GM23338 (cell line): ENCODE measurements at regions not wholly inside any gene's neighbourhood (a gene's known extent, or its start where the extent isn't known, plus 50 kb on each side); places are given as distances from the start of the nearest gene placed in this dataset.
A peak's percentile ranks its signal among the peaks of the same experiment; 100 is the strongest.

Source experiments
- ATAC-seq: fragments of 200-7000 bp; cut with Tn5 transposase; 3 replicates; pipeline ENCODE4 v1.9.1; 2020
- DNase-seq: peaks from one replicate; pipeline ENCODE4 v3.0.0-alpha.2; 2015; ENCODE audit warnings: low spot score
- H2AFZ ChIP-seq: fragments of 200-600 bp; sonication (generic); 2 replicates; pipeline ENCODE4 v1.8.0; 2016; ENCODE audit warnings: antibody characterized with exemption, mild to moderate bottlenecking, moderate library complexity
- H3F3A ChIP-seq: fragments of 200-600 bp; sonication (generic); replicated peaks from 2 replicates; pipeline ENCODE4 v1.8.0; 2017; ENCODE audit warnings: antibody characterized with exemption, mixed run types, low read depth
- H3K27ac ChIP-seq: fragments of 200-600 bp; sonication (generic); 2 replicates; pipeline ENCODE4 v1.6.1; 2016; ENCODE audit warnings: low read depth
- H3K27me3 ChIP-seq: fragments of 200-600 bp; sonication (generic); 2 replicates; pipeline ENCODE4 v1.8.0; 2016; ENCODE audit warnings: mild to moderate bottlenecking, mixed run types, moderate library complexity; ENCODE audit not compliant: insufficient read depth
- H3K36me3 ChIP-seq: fragments of 200-600 bp; sonication (generic); 2 replicates; pipeline ENCODE4 v1.8.0; 2016; ENCODE audit warnings: mild to moderate bottlenecking; ENCODE audit not compliant: insufficient read depth
- H3K4me1 ChIP-seq: fragments of 200-600 bp; sonication (generic); 2 replicates; pipeline ENCODE4 v1.8.0; 2016; ENCODE audit warnings: mild to moderate bottlenecking, moderate library complexity; ENCODE audit not compliant: insufficient read depth
- H3K4me2 ChIP-seq: fragments of 200-600 bp; sonication (generic); 2 replicates; pipeline ENCODE4 v1.7.1; 2017; ENCODE audit warnings: mixed run types
- H3K4me3 ChIP-seq: fragments of 200-600 bp; sonication (generic); 2 replicates; pipeline ENCODE4 v1.6.1; 2016; ENCODE audit warnings: mixed run types
- H3K79me2 ChIP-seq: fragments of 200-600 bp; sonication (generic); replicated peaks from 2 replicates; pipeline ENCODE4 v1.8.0; 2017; ENCODE audit warnings: mild to moderate bottlenecking; ENCODE audit not compliant: insufficient read depth
- H3K9me2 ChIP-seq: fragments of 200-600 bp; sonication (generic); 2 replicates; pipeline ENCODE4 v1.8.0; 2017; ENCODE audit not compliant: insufficient read depth
- H4K20me1 ChIP-seq: fragments of 200-600 bp; sonication (generic); replicated peaks from 2 replicates; pipeline ENCODE4 v1.8.0; 2017; ENCODE audit warnings: mild to moderate bottlenecking; ENCODE audit not compliant: insufficient read depth
- H3K27ac Mint-ChIP-seq: 2 replicates; pipeline ENCODE4 v1.8.0; 2020; ENCODE audit warnings: inconsistent platforms, mild to moderate bottlenecking, moderate library complexity, mixed read lengths
- H3K27me3 Mint-ChIP-seq: 3 replicates; pipeline ENCODE4 v1.8.0; 2022; ENCODE audit warnings: low read depth, mild to moderate bottlenecking, moderate library complexity, mixed read lengths, inconsistent platforms; ENCODE audit not compliant: insufficient read depth, poor library complexity
- H3K36me3 Mint-ChIP-seq: 3 replicates; pipeline ENCODE4 v1.8.0; 2021; ENCODE audit warnings: low read depth, mild to moderate bottlenecking, inconsistent platforms, moderate library complexity, mixed read lengths
- H3K4me1 Mint-ChIP-seq: 3 replicates; pipeline ENCODE4 v1.8.0; 2020; ENCODE audit warnings: mild to moderate bottlenecking, inconsistent platforms, mixed read lengths
- H3K4me3 Mint-ChIP-seq: 3 replicates; pipeline ENCODE4 v1.8.0; 2021; ENCODE audit warnings: moderate library complexity, mild to moderate bottlenecking, inconsistent platforms, mixed read lengths
- H3K9me3 Mint-ChIP-seq: 3 replicates; pipeline ENCODE4 v1.8.0; 2020; ENCODE audit warnings: moderate library complexity, mild to moderate bottlenecking, inconsistent platforms, mixed read lengths
- CREB1 ChIP-seq: fragments of 250-450 bp; sonication (Bioruptor Pico); IDR thresholded peaks from 2 replicates; pipeline ENCODE4 v1.5.0; 2020; ENCODE audit warnings: low read depth, mild to moderate bottlenecking, moderate library complexity
- EZH2 ChIP-seq: fragments of 200-600 bp; sonication (generic); IDR thresholded peaks from one replicate; pipeline ENCODE4 v1.8.0; 2017; ENCODE audit warnings: antibody characterized with exemption, mild to moderate bottlenecking, low read depth; ENCODE audit not compliant: unreplicated experiment
- EZH2phosphoT487 ChIP-seq: fragments of 200-600 bp; sonication (generic); IDR thresholded peaks from one replicate; pipeline ENCODE4 v1.8.1; 2018; ENCODE audit warnings: antibody characterized with exemption; ENCODE audit not compliant: unreplicated experiment
- JUNB ChIP-seq: IDR thresholded peaks from one replicate; pipeline ENCODE4 v1.6.1; 2016; ENCODE audit warnings: antibody characterized with exemption; ENCODE audit not compliant: unreplicated experiment
- NANOG ChIP-seq: IDR thresholded peaks from 2 replicates; pipeline ENCODE4 v1.6.1; 2016; ENCODE audit warnings: antibody characterized with exemption, borderline replicate concordance
- POLR2AphosphoS5 ChIP-seq: IDR thresholded peaks from 2 replicates; pipeline ENCODE4 v1.6.1; 2016; ENCODE audit warnings: antibody characterized with exemption, low read depth
- STAT1 ChIP-seq: IDR thresholded peaks from one replicate; pipeline ENCODE4 v1.6.1; 2016; ENCODE audit warnings: antibody characterized with exemption; ENCODE audit not compliant: unreplicated experiment
- ZNF114 ChIP-seq: fragments of 250-450 bp; sonication (Bioruptor Pico); IDR thresholded peaks from 2 replicates; pipeline ENCODE4 v1.5.0; 2020; ENCODE audit warnings: mild to moderate bottlenecking, moderate library complexity
- ZNF331 ChIP-seq: fragments of 250-450 bp; sonication (Bioruptor Pico); IDR thresholded peaks from 2 replicates; pipeline ENCODE4 v1.5.0; 2020; ENCODE audit warnings: low read depth, mild to moderate bottlenecking, moderate library complexity
- ZNF462 ChIP-seq: fragments of 250-450 bp; sonication (Bioruptor Pico); IDR thresholded peaks from 2 replicates; pipeline ENCODE4 v1.5.0; 2020; ENCODE audit warnings: mild to moderate bottlenecking, moderate library complexity
- TF ChIP-seq, protein P1 (sequence below): IDR thresholded peaks from 2 replicates; pipeline ENCODE4 v1.6.1; 2016; ENCODE audit warnings: antibody characterized with exemption
- TF ChIP-seq, protein P2 (sequence below): IDR thresholded peaks from one replicate; pipeline ENCODE4 v1.6.1; 2018; ENCODE audit warnings: antibody characterized with exemption; ENCODE audit not compliant: unreplicated experiment

DNA sequence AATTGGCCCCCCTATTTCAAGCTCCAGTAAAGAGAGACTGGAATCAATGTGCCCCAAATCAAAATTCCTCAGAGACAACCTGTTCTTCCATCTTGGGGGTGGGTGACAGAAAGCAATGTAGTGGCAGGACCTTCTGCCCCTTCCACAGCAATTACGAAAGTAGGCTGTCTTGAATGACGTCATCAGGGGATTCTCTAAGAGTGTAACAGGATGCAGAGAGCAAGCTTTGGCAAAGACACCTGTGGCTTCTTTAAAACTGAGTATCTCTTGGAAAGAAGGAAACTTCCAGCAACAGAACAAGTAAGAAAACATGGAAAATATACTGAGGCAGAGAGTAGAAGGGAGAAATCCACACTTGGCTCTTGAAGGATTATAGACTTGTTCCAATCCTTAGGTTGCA is 247.6 kb upstream of the PDE4D start:
- no peak overlapping the region; the same call in 1 of the 2 replicates for H2AFZ ChIP-seq
- H3K4me1 Mint-ChIP-seq, result no peaks in the 10 kb centered on the region

DNA sequence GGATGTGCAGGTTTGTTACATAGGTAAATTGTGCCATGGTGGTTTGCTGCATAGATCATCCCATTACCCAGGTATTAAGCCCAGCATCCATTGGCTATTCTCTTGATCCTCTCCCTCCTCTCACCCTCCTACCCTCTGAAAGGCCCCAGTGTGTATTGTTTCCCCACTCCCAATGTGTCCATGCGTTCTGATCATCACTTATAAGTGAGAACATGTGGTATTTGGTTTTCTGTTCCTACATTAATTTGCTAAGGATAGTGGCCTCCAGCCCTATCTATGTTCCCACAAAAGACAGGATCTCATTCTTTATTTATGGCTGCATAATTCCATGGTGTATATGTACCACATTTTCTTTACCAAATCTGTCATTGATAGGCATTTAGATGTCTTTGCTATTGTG is 243.3 kb upstream of the PDE4D start:
- H3K4me1 Mint-ChIP-seq, result no peaks in the 10 kb centered on the region
- no peaks in the 10 kb centered on the region for H3K9me3 Mint-ChIP-seq
- H3K36me3 ChIP-seq, result no peaks in the 10 kb centered on the region
- no peaks in the 10 kb centered on the region for H3K79me2 ChIP-seq
- H3K4me2 ChIP-seq, result no peak overlapping the region
- no peaks in the 10 kb centered on the region for H3K27me3 ChIP-seq
- H2AFZ ChIP-seq, result no peak overlapping the region
- no peak overlapping the region for H3K27ac ChIP-seq
- ATAC-seq (no peak), DNase-seq (no peak)
- H4K20me1 ChIP-seq, result no peaks in the 10 kb centered on the region
- H3K36me3 Mint-ChIP-seq, result no peaks in the 10 kb centered on the region
- H3F3A ChIP-seq, result no peaks in the 10 kb centered on the region
- H3K27me3 Mint-ChIP-seq, result no peaks in the 10 kb centered on the region
- H3K9me2 ChIP-seq, result no peaks in the 10 kb centered on the region; the same call in 1 of the 2 replicates
- no peaks in the 10 kb centered on the region for H3K4me1 ChIP-seq
- H3K4me3 Mint-ChIP-seq, result no peak overlapping the region
- H3K27ac Mint-ChIP-seq, result no peak overlapping the region
- no peak overlapping the region for H3K4me3 ChIP-seq
- TF ChIP-seq JUNB (no peak), ZNF114 (CRISPR knock-in tag) (no peak), ZNF462 (CRISPR knock-in tag) (no peak), NANOG (no peak), POLR2AphosphoS5 (no peak), EZH2 (no peak), CREB1 (CRISPR knock-in tag) (no peak), STAT1 (no peak), EZH2phosphoT487 (no peak), ZNF331 (CRISPR knock-in tag) (no peak)
- TF ChIP-seq, protein P1, sequence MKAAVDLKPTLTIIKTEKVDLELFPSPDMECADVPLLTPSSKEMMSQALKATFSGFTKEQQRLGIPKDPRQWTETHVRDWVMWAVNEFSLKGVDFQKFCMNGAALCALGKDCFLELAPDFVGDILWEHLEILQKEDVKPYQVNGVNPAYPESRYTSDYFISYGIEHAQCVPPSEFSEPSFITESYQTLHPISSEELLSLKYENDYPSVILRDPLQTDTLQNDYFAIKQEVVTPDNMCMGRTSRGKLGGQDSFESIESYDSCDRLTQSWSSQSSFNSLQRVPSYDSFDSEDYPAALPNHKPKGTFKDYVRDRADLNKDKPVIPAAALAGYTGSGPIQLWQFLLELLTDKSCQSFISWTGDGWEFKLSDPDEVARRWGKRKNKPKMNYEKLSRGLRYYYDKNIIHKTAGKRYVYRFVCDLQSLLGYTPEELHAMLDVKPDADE, result no peak
- TF ChIP-seq, protein P2, sequence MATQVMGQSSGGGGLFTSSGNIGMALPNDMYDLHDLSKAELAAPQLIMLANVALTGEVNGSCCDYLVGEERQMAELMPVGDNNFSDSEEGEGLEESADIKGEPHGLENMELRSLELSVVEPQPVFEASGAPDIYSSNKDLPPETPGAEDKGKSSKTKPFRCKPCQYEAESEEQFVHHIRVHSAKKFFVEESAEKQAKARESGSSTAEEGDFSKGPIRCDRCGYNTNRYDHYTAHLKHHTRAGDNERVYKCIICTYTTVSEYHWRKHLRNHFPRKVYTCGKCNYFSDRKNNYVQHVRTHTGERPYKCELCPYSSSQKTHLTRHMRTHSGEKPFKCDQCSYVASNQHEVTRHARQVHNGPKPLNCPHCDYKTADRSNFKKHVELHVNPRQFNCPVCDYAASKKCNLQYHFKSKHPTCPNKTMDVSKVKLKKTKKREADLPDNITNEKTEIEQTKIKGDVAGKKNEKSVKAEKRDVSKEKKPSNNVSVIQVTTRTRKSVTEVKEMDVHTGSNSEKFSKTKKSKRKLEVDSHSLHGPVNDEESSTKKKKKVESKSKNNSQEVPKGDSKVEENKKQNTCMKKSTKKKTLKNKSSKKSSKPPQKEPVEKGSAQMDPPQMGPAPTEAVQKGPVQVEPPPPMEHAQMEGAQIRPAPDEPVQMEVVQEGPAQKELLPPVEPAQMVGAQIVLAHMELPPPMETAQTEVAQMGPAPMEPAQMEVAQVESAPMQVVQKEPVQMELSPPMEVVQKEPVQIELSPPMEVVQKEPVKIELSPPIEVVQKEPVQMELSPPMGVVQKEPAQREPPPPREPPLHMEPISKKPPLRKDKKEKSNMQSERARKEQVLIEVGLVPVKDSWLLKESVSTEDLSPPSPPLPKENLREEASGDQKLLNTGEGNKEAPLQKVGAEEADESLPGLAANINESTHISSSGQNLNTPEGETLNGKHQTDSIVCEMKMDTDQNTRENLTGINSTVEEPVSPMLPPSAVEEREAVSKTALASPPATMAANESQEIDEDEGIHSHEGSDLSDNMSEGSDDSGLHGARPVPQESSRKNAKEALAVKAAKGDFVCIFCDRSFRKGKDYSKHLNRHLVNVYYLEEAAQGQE, result no peak

More for the DNA sequence above, 247.6 kb upstream of the PDE4D start:
- Histone ChIP-seq H3K4me1 (no peaks in the 10 kb centered on the region), H3K9me2 (no peaks in the 10 kb centered on the region), H3K27me3 (no peaks in the 10 kb centered on the region), H4K20me1 (no peaks in the 10 kb centered on the region), H3K4me3 (no peak overlapping the region), H3F3A (no peaks in the 10 kb centered on the region), H3K36me3 (no peaks in the 10 kb centered on the region), H3K4me2 (no peak overlapping the region), H3K79me2 (no peaks in the 10 kb centered on the region), H3K27ac (no peak overlapping the region)
- Mint-ChIP-seq H3K4me3 (no peak overlapping the region), H3K27ac (0 out of 2 replicates have a peak overlapping the region, but pooled peaks have one; percentile 8), H3K9me3 (no peaks in the 10 kb centered on the region), H3K27me3 (no peaks in the 10 kb centered on the region), H3K36me3 (no peaks in the 10 kb centered on the region)
- DNase-seq (peak; percentile 28), ATAC-seq (no peak)
- no peak for TF ChIP-seq POLR2AphosphoS5
- TF ChIP-seq CREB1 (CRISPR knock-in tag), result 0 out of 2 replicates have a peak, but pooled peaks have one; percentile 50
